Upper lobe of left lung (tissue), 6 donors: ENCODE measurements at regions not wholly inside any gene's neighbourhood (a gene's known extent, or its start where the extent isn't known, plus 50 kb on each side); places are given as distances from the start of the nearest gene placed in this dataset.

Experiments used
- ATAC-seq, 2 donors: fragments of 200-7000 bp; cut with Tn5 transposase; one replicate each; pipeline ENCODE4 v1.9.1; 2022; ENCODE audit warnings: mild to moderate bottlenecking in 2 of 2, moderate library complexity in 2 of 2; ENCODE audit not compliant: low FRiP score in 2 of 2
- DNase-seq, 2 donors: peaks; one replicate each; pipeline ENCODE4 v3.0.0-alpha.2; 2019 to 2020
- H3K27ac ChIP-seq, 4 donors: fragments of 200-600 bp; sonication (generic); one replicate each; pipeline ENCODE4 v1.5.1; 2016 to 2019
- H3K27me3 ChIP-seq, 4 donors: fragments of 200-600 bp; sonication (generic); one replicate each; pipeline ENCODE4 v1.5.1; 2017 to 2019
- H3K36me3 ChIP-seq, 4 donors: fragments of 200-600 bp; sonication (generic); one replicate each; pipeline ENCODE4 v1.5.1; 2016 to 2019
- H3K4me1 ChIP-seq, 4 donors: fragments of 200-600 bp; sonication (generic); one replicate each; pipeline ENCODE4 v1.5.1; 2018 to 2019
- H3K4me3 ChIP-seq, 4 donors: fragments of 200-600 bp; sonication (generic); one replicate each; pipeline ENCODE4 v1.5.1; 2017 to 2019; ENCODE audit warnings: mild to moderate bottlenecking in 2 of 4, moderate library complexity in 1 of 4
- H3K9me3 ChIP-seq, 4 donors: fragments of 200-600 bp; sonication (generic); one replicate each; pipeline ENCODE4 v1.5.1; 2018 to 2019
- EP300 ChIP-seq, 4 donors: sonication (generic); formaldehyde crosslinking; IDR thresholded peaks; one replicate each; pipeline ENCODE4 v1.5.1; 2017; ENCODE audit warnings: antibody characterized with exemption in 4 of 4, control low read depth in 2 of 4
- POLR2A ChIP-seq, 4 donors: fragments of 450-650 bp; IDR thresholded peaks; one replicate each; pipeline ENCODE4 v1.5.1; 2016 to 2017; ENCODE audit warnings: antibody characterized with exemption in 4 of 4, mild to moderate bottlenecking in 2 of 4
- POLR2AphosphoS5 ChIP-seq, 2 donors: sonication (generic); formaldehyde crosslinking; IDR thresholded peaks; one replicate each; pipeline ENCODE4 v1.5.1; 2017; ENCODE audit warnings: antibody characterized with exemption in 2 of 2
- WGBS, 2 donors: methylation state at CpG; one replicate each; pipeline ENCODE4 v1.1.5; 2017 to 2018; 5-methylcytosine and 5-hydroxymethylcytosine counted together
- TF ChIP-seq, protein P1 (sequence below), 6 experiments: fragments of 450-650 bp in 4 of 6; fragments of 200-600 bp in 2 of 6; sonication (generic) in 2 of 6; IDR thresholded peaks; one replicate each; pipeline ENCODE4 v1.5.1; 2016 to 2019; ENCODE audit warnings: antibody characterized with exemption in 6 of 6
- donor health status: DM: no; HTN: no; CAD: no; lungs with moderate emphysema.
- donor health status: DM: no; HTN: yes; CAD: no; lungs with severe emphysema.

DNA sequence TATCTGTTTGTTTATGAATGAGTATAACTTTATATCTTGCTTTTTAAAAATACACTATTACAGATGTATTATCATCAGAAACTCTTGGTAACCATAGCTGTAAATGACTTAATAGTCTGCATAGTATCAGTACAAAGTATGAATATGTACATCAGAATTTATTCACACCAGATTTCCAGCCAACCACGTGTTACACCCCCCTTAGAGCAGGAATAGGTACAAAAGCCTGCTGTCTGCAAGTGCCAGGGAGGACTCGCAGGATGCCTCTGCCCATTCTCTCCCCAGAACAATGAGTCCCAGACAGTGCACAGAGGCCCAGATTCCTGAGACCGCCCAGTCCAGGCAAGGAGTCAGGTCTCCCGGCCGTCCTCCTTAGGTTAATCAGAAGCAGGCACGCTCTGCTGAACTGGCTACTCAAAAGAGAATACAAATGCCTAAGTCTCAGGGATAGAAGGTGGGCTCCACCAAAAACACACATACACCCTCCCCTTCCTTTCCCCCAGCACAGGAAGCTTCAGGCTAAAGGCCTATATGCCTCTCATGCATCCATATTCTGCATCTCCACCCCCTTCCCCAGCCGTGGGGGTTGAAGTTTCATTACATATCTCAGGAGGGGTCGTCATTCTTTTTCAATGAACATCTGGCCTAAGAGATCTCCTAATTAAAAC lies 159.1 kb upstream of the CDH11 start:
- TF ChIP-seq, protein P1, sequence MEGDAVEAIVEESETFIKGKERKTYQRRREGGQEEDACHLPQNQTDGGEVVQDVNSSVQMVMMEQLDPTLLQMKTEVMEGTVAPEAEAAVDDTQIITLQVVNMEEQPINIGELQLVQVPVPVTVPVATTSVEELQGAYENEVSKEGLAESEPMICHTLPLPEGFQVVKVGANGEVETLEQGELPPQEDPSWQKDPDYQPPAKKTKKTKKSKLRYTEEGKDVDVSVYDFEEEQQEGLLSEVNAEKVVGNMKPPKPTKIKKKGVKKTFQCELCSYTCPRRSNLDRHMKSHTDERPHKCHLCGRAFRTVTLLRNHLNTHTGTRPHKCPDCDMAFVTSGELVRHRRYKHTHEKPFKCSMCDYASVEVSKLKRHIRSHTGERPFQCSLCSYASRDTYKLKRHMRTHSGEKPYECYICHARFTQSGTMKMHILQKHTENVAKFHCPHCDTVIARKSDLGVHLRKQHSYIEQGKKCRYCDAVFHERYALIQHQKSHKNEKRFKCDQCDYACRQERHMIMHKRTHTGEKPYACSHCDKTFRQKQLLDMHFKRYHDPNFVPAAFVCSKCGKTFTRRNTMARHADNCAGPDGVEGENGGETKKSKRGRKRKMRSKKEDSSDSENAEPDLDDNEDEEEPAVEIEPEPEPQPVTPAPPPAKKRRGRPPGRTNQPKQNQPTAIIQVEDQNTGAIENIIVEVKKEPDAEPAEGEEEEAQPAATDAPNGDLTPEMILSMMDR (IDR thresholded peaks at IDR 0.05), result no peak
- TF ChIP-seq POLR2A (IDR thresholded peaks at IDR 0.05) (no peak), EP300 (IDR thresholded peaks at IDR 0.05) (no peak), POLR2AphosphoS5 (IDR thresholded peaks at IDR 0.05) (no peak)
- H3K36me3 ChIP-seq, result no peaks in the 10 kb centered on the region
- no peaks in the 10 kb centered on the region for H3K4me1 ChIP-seq
- no peak overlapping the region for H3K27ac ChIP-seq
- no peaks in the 10 kb centered on the region for H3K9me3 ChIP-seq
- 73 to 87% methylated on average over 8 of the region's 8 CpGs for WGBS, 2 donors
- H3K27me3 ChIP-seq, result no peaks in the 10 kb centered on the region
- no peak for DNase-seq
- no peak for ATAC-seq
- no peak overlapping the region for H3K4me3 ChIP-seq

DNA sequence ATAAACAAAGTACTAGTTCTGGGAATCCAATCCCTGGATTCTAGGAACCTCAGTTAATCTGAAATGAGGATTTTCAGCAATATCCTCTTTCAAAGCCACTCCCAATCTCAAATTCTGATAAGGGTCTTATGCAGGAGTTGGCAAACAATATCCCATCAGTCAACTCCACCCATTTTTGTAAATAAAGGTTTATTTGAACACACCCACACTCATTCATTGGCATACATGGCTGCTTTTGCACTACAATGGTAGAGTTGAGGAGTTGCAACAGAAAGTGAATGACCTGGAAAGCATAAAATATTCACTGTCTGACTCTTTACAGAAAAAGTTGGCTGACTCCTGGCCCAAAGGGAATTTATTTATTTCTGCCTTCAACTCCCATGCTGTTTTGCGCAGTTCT lies 157.7 kb upstream of the CDH11 start:
- TF ChIP-seq POLR2AphosphoS5 (IDR thresholded peaks at IDR 0.05) (no peak), POLR2A (IDR thresholded peaks at IDR 0.05) (no peak), EP300 (IDR thresholded peaks at IDR 0.05) (no peak)
- TF ChIP-seq, protein P1 (IDR thresholded peaks at IDR 0.05), result no peak
- H3K4me3 ChIP-seq, result no peak overlapping the region
- H3K27ac ChIP-seq, result no peak overlapping the region
- ATAC-seq (no peak), DNase-seq (no peak)
- H3K27me3 ChIP-seq, result no peaks in the 10 kb centered on the region
- WGBS, 2 donors, result 93 to 95% methylated on average over 1 of the region's 1 CpG
- no peaks in the 10 kb centered on the region for H3K36me3 ChIP-seq
- no peaks in the 10 kb centered on the region for H3K4me1 ChIP-seq
- no peaks in the 10 kb centered on the region for H3K9me3 ChIP-seq

DNA sequence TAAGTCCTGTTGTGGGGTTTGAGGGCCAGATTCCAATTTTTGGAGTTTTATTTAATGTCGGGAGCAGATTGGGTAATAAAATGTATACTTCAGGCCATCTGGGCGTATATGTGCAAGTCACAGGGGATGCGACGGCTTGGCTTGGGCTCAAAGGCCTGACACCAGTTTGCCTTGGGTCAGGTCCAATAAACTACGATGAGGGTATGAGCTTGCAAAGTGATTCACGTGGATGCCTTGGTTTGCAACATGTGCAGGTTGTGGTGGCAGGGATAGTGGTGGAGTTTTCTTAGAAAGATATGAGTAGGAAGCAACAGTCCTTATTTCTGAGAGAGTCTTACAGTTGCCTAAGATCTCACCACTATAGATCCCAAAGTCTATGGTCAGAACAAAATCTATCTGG lies 157.0 kb upstream of the CDH11 start:
- TF ChIP-seq POLR2A (IDR thresholded peaks at IDR 0.05), result no peak
- TF ChIP-seq EP300 (IDR thresholded peaks at IDR 0.05), result no peak
- no peak for TF ChIP-seq POLR2AphosphoS5 (IDR thresholded peaks at IDR 0.05)
- TF ChIP-seq, protein P1 (IDR thresholded peaks at IDR 0.05), result no peak
- Histone ChIP-seq H3K4me3 (no peak overlapping the region), H3K36me3 (no peaks in the 10 kb centered on the region), H3K9me3 (no peaks in the 10 kb centered on the region), H3K4me1 (no peaks in the 10 kb centered on the region), H3K27ac (no peak overlapping the region), H3K27me3 (no peaks in the 10 kb centered on the region)
- WGBS, 2 donors, result 83 to 88% methylated on average over 6 of the region's 6 CpGs
- DNase-seq, result no peak
- ATAC-seq, result no peak

DNA sequence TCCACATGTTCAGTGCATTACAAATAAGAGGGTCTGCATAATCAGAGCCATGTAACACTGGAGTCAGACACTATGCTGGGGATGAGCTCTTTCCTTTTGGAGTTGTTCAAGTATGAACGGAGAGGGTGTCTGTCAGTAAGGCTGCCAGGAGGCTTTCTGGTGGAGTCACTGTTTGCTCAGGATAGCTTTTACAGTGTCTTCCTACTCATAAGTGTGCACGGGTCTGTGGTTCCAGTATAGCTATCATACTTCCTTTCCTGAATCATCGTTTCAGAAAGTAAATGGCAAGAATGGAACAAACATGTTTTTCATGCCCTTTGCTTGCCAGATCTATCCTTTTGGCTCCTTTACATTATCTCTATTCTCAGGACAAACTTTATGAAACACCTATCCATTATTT lies 152.7 kb upstream of the CDH11 start:
- H3K9me3 ChIP-seq, result no peaks in the 10 kb centered on the region
- H3K36me3 ChIP-seq, result no peaks in the 10 kb centered on the region
- H3K4me1 ChIP-seq, result no peaks in the 10 kb centered on the region
- WGBS, 2 donors, result 78 to 80% methylated on average over 3 of the region's 3 CpGs
- ATAC-seq (no peak), DNase-seq (no peak)
- no peaks in the 10 kb centered on the region for H3K27me3 ChIP-seq
- H3K4me3 ChIP-seq, result no peak overlapping the region
- H3K27ac ChIP-seq, result no peak overlapping the region
- no peak for TF ChIP-seq EP300 (IDR thresholded peaks at IDR 0.05)
- no peak for TF ChIP-seq POLR2A (IDR thresholded peaks at IDR 0.05)
- TF ChIP-seq, protein P1 (IDR thresholded peaks at IDR 0.05), result no peak
- no peak for TF ChIP-seq POLR2AphosphoS5 (IDR thresholded peaks at IDR 0.05)
